NCI-H69 (cell line): ENCODE measurements at regions not wholly inside any gene's neighbourhood (a gene's known extent, or its start where the extent isn't known, plus 50 kb on each side); places are given as distances from the start of the nearest gene placed in this dataset.
"Not testable (repeated sequence)": the region's sequence is repeated elsewhere in the genome, so short reads cannot be mapped to it uniquely, and the experiment has no call there.

ENCODE experiments used
- DNase-seq: peaks from one replicate; lab custom pipeline; 2025; lab: John Stamatoyannopoulos, UW

DNA sequence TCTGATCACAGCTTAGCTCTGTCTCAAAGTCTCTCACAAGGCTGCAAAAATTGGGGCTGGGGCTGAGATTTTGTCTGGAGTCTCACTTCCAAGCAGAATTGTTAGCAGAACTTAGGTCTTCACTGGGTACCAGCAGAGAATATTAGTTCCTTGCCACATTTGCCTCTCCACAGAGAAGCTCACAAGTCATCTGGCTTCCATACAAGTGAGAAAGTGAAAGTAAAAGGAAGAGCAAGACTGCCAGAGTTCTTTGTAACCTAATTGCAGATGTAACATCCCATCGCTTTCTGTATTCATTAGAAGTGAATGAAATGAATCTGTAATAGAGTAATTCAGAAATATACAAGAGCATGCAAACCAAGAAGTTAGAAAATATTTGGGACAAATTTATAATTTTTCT, 624.1 kb upstream of the GNPDA2 start:
- no peak for DNase-seq

DNA sequence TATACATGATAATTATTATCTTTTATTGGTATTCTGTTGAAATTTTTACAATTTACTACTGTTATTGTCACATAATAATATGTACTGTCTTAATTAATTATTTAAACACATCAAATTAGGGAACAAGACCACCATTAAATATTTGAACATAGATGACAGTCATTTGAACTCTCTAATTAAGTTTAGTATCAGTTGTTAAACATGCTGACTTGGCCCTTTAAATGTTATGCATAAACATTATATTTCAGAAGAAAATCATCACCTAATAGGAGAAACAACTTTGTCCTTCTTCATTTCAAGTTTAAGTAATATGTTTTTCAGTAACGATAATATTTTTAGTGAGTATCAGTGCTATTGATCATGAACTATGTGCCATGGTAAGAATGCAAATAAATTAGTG, 623.5 kb upstream of the GNPDA2 start:
- no peak for DNase-seq

- DNase-seq, result peak; percentile 13
Measured at GRCh38 chr4:45346816-45347435, 620.6 kb upstream of the GNPDA2 start.

DNA sequence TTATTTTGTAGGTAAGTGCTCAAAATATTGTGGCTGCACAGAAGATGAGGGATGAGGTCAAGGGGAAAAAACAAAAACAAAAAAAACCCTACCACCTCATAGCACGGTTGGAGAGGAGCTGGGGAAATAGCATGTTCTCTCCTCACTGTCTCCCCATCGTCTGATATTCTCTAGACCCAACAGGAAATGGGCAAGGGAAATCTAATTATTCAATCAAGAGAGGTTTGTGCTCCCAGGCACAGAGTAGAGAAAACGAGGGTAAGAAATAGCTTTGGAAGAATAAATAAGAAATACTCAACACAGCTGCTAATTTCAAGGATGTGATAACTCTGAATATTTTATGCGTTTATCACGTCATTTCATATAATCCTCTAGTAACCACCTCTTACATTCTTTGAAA, 619.2 kb upstream of the GNPDA2 start:
- DNase-seq, result peak; percentile 1

DNA sequence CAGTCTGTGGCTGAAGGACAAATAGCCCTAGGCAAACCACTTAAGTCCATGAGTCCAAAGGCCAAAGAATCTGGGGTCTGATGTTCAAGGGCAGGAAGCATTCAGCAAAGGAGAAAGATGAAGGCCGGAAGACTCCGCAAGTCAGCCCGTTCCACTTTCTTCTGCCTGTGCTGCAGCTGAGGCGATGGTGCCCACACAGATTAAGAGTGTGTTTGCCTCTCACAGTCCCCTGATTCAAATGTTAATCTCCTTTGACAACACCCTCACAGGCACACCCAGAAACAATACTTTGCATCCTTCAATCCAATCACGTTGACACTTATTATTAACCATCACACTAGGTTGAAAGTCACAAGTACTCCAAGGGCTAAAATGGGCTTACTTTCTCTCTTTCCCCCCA, 605.4 kb upstream of the GNPDA2 start:
- no peak for DNase-seq

DNA sequence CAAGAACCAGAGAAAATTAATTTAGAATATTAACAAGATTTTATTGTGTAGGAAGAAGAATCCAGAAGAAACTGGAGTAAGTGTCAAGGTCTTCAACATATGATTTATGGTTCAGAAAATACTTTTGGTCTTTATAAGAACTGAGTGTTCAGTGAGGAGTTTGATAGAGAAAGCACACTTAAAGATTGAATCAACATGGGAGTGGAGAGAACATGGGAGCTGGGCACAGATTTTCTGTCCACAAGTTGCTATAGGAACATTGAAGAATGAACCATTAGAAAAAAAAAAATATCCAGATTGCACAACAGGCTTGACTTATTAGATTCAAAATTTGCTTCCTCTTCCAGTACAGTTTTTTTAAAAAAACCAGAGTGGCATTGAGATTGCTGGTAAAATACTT, 601.2 kb upstream of the GNPDA2 start:
- no peak for DNase-seq

GRCh38 chr4:45324455-45325417, 598.4 kb upstream of the GNPDA2 start:
- DNase-seq, result no peak

DNA sequence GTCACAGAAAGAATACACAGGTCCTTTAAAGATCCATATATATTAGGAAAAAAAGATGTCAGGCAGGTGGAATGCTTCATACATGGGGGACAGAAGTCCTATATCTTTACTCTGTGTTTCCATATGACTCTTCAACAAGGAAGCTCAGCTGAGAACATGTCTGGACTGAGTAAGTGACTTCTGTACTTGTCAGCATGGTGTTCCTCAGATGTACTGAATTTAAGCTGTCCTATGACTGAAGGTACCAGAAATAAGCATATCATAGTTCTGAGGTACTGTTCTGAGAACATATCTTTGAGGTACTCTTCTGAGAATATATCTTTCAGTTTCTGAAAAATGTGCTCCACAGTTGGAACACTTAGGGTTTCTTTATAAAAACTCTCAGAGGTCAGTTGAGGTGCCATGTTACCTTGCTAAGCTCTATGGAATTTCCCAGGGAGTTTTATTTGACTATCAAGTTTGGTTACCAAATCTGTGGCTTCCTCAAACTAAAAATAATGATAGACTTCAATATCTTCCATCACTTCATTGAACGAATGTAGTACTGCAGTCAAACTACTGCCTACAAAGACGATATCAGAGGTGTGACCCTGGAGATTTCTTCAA, 597.2 kb upstream of the GNPDA2 start:
- no peak for DNase-seq

DNA sequence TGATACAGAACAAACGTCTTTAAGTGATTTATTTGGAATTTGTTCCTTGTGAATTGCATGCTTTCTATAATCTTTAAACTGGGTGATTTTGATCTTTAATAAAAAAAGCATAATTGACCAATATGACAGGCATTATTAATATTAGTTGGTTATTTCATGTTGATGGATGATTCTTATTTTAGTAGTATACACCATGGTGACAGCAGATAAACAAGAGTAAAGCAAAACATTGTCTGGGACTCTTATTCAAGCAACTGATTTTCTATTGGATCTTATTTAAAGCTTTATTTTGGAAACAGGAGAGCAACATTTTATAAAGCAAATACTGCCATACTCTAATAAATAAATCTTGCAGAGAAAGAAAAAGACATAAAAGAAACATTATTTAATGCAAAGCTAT, 591.4 kb upstream of the GNPDA2 start:
- no peak for DNase-seq

DNA sequence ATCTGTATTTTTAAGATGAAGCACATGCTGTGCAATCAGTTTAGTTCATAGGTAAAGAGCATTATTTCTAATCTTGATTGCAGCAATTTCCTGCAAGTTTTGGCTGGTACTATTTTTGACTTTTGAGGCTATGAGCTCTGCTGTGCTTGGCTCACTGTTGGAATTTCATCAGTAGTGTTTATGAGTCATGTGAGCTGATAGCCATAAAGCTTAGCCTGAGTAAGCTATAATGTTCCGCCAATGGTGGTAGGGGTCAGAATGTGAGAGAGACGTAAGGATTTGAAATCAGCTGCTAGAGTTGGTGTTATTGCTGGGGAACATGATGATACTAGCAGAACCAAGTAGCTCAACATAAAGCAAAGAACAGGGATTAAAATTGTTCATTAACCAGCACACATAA, 590.9 kb upstream of the GNPDA2 start:
- DNase-seq, result no peak

DNA sequence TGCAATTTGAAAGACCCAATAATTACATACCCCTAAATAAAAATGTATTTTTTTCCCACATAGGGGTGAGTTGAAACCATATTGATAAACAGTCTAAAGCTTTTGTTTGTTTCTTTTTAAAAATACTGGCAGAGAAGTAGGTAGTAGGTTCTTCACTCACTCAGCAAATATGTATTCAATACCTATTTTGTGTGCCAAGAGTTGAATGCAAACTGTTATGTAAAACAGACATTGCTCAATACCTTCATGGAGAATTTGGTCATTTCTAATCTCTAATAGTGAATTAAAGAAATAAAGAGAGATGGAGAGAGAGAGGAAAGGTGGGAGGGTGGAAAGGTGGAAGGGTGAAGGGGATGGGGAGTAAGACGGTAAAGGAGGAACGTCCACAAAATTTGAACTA, 589.9 kb upstream of the GNPDA2 start:
- DNase-seq, result no peak

- no peak for DNase-seq
Measured at GRCh38 chr4:45302828-45303227, 576.5 kb upstream of the GNPDA2 start.

DNA sequence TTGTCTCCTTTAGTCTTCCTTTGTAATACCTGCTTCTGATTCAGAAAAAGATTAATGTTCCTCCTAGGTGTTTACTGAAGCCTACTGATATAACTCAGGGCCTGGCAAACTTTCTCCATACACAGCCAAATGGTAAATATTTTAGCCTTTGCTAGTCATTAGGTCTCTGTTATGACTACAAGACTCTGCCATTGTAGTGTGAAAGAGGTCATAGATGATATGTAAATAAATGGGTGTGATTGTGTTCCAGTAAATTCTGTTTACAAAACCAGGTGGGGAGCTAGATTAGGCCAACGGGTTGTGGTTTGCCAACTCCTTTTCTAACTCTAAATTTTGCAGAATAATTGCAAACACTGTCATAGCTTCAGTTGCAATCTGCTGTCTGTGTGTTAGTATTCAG, 568.1 kb upstream of the GNPDA2 start:
- peak; percentile 10 for DNase-seq

- DNase-seq, result no peak
Measured at GRCh38 chr4:45293335-45293734, 567.0 kb upstream of the GNPDA2 start.

GRCh38 chr4:45292844-45293243, 566.5 kb upstream of the GNPDA2 start:
- no peak for DNase-seq

DNA sequence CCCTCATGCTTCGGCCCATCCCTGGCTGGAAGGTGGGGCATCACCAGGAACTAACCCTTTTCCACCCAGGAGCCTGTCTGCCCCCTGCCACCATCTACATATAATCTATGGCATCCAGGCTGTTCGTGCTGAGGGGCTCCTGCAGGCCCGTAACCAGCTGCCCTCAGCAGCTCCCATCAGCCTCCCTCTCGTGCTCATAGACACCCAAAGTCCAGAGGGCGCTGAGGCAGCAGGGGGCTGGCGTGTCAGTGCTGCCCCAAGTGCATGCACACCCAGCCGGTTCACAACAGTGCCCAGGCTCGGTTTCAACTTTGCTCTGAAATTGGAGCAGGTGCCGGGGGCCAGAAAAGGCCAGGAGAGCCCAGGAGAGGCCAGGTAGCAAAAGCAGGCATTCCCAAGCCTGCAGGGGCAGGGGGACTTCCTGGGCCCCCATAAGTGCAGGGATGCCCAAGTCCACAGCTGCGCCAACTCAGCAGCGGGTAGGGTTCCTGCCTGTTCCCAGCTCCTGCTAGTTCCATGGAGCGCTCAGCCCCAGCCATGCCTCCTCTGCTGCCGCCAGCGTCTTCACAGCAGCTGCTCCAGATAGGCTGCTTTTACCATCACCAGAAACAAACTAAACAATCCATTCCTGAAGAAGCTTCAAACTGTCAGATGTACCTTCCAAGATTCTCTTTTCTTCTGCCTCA, 558.2 kb upstream of the GNPDA2 start:
- DNase-seq, result no peak

DNA sequence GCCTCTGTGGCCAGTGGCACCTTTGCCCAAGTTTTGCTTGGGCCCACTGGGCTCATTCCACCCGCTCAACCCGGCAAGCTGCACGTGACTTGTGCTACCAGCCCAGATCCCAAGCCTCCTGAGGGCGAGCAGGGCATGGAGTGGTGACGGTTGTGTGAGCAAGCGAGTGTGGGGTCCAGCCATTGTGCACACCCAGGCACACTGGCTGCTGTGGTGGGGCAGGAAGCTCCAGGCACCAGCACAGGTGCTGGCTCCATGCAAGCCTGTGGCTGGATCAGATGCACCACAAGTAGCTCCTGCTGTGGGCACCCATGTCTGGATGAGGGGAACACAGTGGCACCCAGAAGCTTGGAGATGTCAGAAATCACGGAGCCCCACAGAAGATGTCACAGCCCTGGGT, 557.0 kb upstream of the GNPDA2 start:
- no peak for DNase-seq

DNA sequence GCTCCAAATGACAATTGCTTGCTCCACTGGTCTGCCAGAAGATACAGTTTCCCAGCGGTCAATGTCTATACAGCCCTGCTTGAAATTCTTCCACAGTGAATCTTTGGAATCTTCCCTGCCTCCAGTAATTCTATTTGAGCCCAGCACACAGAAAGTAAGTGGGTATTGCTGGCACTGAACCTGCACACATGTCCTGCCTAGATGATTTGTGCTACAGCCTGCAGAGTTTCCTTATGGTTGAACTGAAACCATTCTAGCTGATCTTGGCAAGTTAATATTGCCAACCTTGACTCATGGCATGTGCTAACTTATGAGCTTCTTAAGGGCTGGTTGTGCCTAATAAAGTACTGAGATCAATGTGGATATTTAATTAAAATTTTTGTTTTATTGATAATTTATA, 553.8 kb upstream of the GNPDA2 start:
- DNase-seq, result no peak

DNA sequence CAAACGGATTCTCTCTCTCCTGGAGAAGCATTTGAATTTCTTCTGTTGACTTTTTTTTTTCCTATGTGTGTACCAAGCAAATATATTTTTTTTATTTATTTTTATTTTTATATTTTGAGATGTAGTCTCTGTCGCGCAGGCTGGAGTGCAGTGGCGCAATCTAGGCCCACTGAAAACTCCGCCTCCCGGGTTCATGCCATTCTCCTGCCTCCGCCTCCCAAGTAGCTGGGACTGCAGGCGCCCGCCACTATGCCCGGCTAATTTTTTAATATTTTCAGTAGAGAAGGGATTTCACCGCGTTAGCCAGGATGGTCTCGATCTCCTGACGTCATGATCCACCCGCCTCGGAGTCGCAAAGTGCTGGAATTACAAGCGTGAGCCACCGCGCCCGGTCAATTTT, 549.5 kb upstream of the GNPDA2 start:
- no peak for DNase-seq

DNA sequence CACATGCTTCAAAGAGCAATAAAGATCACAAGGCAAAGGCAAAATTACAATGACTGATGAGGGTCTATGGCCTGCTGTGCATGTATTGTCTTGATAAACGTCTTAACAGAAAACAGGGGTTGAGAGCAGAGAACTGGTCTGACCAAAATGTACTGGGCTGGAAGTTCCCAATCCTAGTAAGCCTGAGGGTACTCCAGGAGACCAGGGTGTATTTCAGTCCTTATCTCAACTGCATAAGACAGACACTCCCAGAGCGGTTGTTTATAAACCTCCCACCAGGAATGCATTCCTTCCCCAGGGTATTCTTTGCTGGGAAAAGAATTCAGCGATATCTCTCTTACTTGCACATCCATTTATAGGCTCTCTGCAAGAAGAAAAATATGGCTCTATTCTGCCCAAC, 521.8 kb upstream of the GNPDA2 start:
- not testable (repeated sequence) for DNase-seq

GRCh38 chr4:45241976-45242375, 515.6 kb upstream of the GNPDA2 start:
- no peak for DNase-seq

DNA sequence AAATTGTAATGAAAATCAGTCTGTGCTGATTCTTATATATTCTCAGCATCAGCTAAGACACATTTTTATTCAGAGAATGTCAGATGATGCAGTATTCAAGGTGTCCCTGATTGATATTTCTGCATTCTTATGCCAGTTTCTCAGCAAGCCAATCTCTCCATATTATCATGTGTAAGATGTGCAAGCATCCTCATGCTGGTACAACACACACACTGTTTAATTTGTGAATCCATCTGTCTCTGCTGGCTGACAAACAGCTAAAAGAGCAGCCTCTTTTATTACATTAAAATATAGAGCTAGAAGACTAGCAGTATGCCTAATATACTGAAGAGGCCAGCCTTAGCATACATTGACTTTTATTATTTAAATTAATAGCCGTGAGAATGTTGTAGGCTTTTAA, 502.9 kb upstream of the GNPDA2 start:
- no peak for DNase-seq
